Calu3 (cell line): ENCODE measurements at regions not wholly inside any gene's neighbourhood (a gene's known extent, or its start where the extent isn't known, plus 50 kb on each side); places are given as distances from the start of the nearest gene placed in this dataset.
"Not testable (repeated sequence)": the region's sequence is repeated elsewhere in the genome, so short reads cannot be mapped to it uniquely, and the experiment has no call there.

Source experiments
- BruUV-seq: library from RNA; stranded (reverse); fragments of 400-500 nt; replicated peaks from 2 replicates; lab custom pipeline; 2021; lab: Mats Ljungman, UMichigan
- CTCF ChIA-PET: fragments of 300-600 bp; sonication (Branson Sonifier 250); formaldehyde crosslinking; loops from one replicate; lab custom pipeline; 2022; ENCODE audit warnings: antibody characterized with exemption; lab: Charles Lee
- DNase-seq: peaks from one replicate; pipeline ENCODE4 v3.0.0; 2022
- H3K27ac Mint-ChIP-seq: one replicate; pipeline ENCODE4 v1.8.0; 2022; ENCODE audit warnings: mixed read lengths; ENCODE audit not compliant: unreplicated experiment
- H3K27me3 Mint-ChIP-seq: one replicate; pipeline ENCODE4 v1.8.0; 2022; ENCODE audit warnings: mixed read lengths; ENCODE audit not compliant: unreplicated experiment
- H3K36me3 Mint-ChIP-seq: one replicate; pipeline ENCODE4 v1.8.0; 2022; ENCODE audit warnings: mild to moderate bottlenecking, moderate library complexity, mixed read lengths; ENCODE audit not compliant: insufficient read depth, unreplicated experiment
- H3K4me1 Mint-ChIP-seq: one replicate; pipeline ENCODE4 v1.8.0; 2022; ENCODE audit warnings: mild to moderate bottlenecking, low read depth, mixed read lengths; ENCODE audit not compliant: unreplicated experiment
- H3K4me3 Mint-ChIP-seq: one replicate; pipeline ENCODE4 v1.8.0; 2022; ENCODE audit warnings: mild to moderate bottlenecking, low read depth, moderate library complexity, mixed read lengths; ENCODE audit not compliant: unreplicated experiment
- H3K9me3 Mint-ChIP-seq: one replicate; pipeline ENCODE4 v1.8.0; 2022; ENCODE audit warnings: low read depth, mixed read lengths; ENCODE audit not compliant: unreplicated experiment
- CTCF ChIP-seq: fragments of 200-600 bp; IDR thresholded peaks from one replicate; pipeline ENCODE4 v1.8.0; 2022; ENCODE audit warnings: antibody characterized with exemption; ENCODE audit not compliant: unreplicated experiment
- intact Hi-C: fragments of 100-400 bp; cut with micrococcal nuclease; formaldehyde crosslinking; loops from one replicate; pipeline ENCODE4 v1.10.0; 2022; ENCODE audit not compliant: unreplicated experiment

DNA sequence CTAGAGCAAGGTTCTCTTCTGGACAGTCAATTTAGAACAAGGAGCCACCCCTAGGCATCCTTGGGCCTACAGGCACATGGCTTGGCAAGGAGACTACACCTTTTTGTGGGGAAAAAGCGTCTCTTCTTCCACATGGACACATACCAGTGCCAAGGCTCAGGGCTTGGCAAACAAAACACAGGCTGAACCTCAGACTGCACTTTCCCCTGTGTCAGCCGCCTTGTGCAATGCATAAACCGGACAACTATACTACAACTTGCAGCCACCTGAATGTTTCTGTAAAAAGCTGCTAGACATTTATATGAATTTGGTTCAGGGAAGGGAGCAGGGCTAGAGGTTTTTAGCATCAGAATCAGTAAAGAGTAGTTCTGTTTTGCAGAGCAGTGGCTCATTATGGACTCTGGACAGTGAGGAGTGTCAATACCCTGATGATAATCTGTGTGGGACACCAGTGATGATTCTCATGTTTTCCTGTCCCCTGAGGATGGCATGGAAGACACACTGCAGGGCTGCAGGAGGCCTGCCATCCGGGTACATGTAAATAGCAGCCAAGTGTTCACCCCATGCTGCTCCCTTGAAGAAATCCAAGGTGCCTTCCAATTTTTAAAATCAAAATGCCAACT lies 118.9 kb downstream of the GATA3 start:
- H3K4me1 Mint-ChIP-seq: no peaks in the 10 kb centered on the region
- CTCF ChIA-PET: no interaction called here
- no peak overlapping the region for H3K4me3 Mint-ChIP-seq
- BruUV-seq: no TSS peak
- no peaks in the 10 kb centered on the region for H3K36me3 Mint-ChIP-seq
- intact Hi-C loops: no loop called here
- no peaks in the 10 kb centered on the region for H3K27me3 Mint-ChIP-seq
- H3K9me3 Mint-ChIP-seq: peaks cover 11% of the 10 kb centered on the region
- no peak for TF ChIP-seq CTCF
- no peak for DNase-seq
- no peak overlapping the region for H3K27ac Mint-ChIP-seq

GRCh38 chr10:8173866-8174243 lies 119.4 kb downstream of the GATA3 start:
- no peaks in the 10 kb centered on the region for H3K36me3 Mint-ChIP-seq
- H3K9me3 Mint-ChIP-seq: peaks cover 7% of the 10 kb centered on the region
- DNase-seq: no peak
- intact Hi-C loops: no loop called here
- no peak overlapping the region for H3K27ac Mint-ChIP-seq
- no peak overlapping the region for H3K4me3 Mint-ChIP-seq
- no peak for TF ChIP-seq CTCF
- BruUV-seq: no TSS peak
- CTCF ChIA-PET: no interaction called here
- no peaks in the 10 kb centered on the region for H3K4me1 Mint-ChIP-seq
- no peaks in the 10 kb centered on the region for H3K27me3 Mint-ChIP-seq

- H3K4me1 Mint-ChIP-seq: no peaks in the 10 kb centered on the region
- H3K27me3 Mint-ChIP-seq: no peaks in the 10 kb centered on the region
- CTCF ChIA-PET: no interaction called here
- no peak overlapping the region for H3K27ac Mint-ChIP-seq
- peaks cover 3% of the 10 kb centered on the region for H3K9me3 Mint-ChIP-seq
- H3K4me3 Mint-ChIP-seq: no peak overlapping the region
- TF ChIP-seq CTCF: no peak
- DNase-seq: no peak
- no peaks in the 10 kb centered on the region for H3K36me3 Mint-ChIP-seq
- BruUV-seq: no TSS peak
- intact Hi-C loops: no loop called here
Observed at GRCh38 chr10:8174762-8175161, 120.3 kb downstream of the GATA3 start.

DNA sequence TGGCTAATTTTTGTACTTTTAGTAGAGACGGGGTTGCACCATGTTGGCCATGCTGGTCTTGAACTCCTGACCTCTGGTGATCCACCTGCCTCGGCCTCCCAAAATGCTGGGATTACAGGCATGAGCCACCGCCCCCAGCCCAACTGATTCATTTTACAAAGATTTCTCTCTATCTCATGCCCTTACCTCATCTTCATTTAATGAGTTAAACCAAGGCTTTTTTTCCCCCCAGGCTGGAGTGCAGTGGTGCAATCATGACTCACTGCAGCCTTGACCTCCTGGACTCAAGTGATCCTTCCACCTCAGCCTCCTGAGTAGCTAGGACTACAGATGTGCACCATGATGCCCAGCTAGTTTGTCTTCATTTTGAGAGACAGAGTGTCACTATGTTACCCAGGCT lies 123.0 kb downstream of the GATA3 start:
- DNase-seq, H3K9me3 Mint-ChIP-seq, H3K4me3 Mint-ChIP-seq, BruUV-seq, H3K27ac Mint-ChIP-seq, H3K36me3 Mint-ChIP-seq, intact Hi-C loops, H3K27me3 Mint-ChIP-seq: not testable (repeated sequence)
- CTCF ChIA-PET: interaction anchor here (0.7 kb wide), 2 partner anchors 47 to 1006 kb away, joined by 3 to 6 read pairs; no protein-coding TSS in a partner anchor
- peaks cover 10% of the 10 kb centered on the region for H3K4me1 Mint-ChIP-seq

- CTCF ChIA-PET, H3K27me3 Mint-ChIP-seq, H3K4me3 Mint-ChIP-seq, H3K9me3 Mint-ChIP-seq, intact Hi-C loops, H3K36me3 Mint-ChIP-seq, H3K27ac Mint-ChIP-seq, DNase-seq, BruUV-seq: not testable (repeated sequence)
- peaks cover 30% of the 10 kb centered on the region for H3K4me1 Mint-ChIP-seq
Observed at GRCh38 chr10:8179773-8180172, 125.3 kb downstream of the GATA3 start.
